ENCODE measurements at regions not wholly inside any gene's neighbourhood (a gene's known extent, or its start where the extent isn't known, plus 50 kb on each side); places are given as distances from the start of the nearest gene placed in this dataset.

DNA sequence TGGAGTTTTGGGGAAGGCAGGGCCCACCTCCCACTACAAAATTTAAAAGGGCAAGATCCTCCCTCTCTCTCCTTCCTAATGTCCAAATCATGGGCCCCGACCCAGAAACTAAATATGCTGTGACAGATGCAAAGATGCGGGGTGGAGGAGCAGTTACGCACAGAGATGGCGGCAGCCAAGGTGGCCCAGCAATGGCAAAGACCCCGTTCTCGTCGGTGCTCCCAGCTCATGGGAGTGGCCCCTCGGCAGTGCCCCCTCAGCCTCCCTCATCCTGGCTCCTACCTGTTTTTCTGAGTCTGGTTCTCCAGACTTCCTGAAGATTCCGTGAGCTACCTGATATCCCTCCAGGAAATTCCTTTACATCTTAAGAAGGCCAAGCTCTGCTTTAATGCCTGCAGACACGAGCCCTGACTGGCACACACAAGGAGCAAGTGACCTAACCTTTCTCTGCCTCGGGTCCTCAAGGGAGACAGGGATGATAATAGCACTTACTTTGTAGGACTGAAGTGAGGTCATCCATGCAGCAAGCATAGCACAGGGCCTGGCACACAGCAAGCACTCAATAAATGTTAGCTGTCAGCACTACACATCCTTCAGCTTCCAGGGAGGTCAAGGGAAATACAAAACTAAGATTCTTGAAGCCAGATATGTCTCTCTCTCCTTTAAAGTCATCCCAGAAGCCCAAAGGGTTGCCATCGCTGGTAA, 103.5 kb downstream of the LSM3 start:
- H3K18ac ChIP-seq (ENCODE audit: low read depth in 1 of 2, low read length in 2 of 2) = no peak overlapping the region
- H3K23ac ChIP-seq (ENCODE audit: low read length in 2 of 2) = no peak overlapping the region
- H2BK120ac ChIP-seq (ENCODE audit: low read depth, low read length) = no peak overlapping the region
- H3K27me3 ChIP-seq (ENCODE audit: control insufficient read depth in 1 of 2, insufficient read depth in 1 of 2, low read length in 2 of 2) = peaks cover 0 to 74% of the 10 kb centered on the region in 2 experiments
- no peak overlapping the region for H3K9ac ChIP-seq (ENCODE audit: low read length)
- H4K91ac ChIP-seq (ENCODE audit: low read length) = no peak overlapping the region
- no peak overlapping the region for H3K4me3 ChIP-seq (ENCODE audit: insufficient read depth in 1 of 2, low read depth in 1 of 2, low read length in 2 of 2)
- 91% methylated on average over 12 of the region's 12 CpGs for WGBS
- no peak overlapping the region for H3K4ac ChIP-seq (ENCODE audit: low read depth in 1 of 2, low read length in 2 of 2)
- DNase-seq = no peak
- H3K4me2 ChIP-seq (ENCODE audit: low read length, poor library complexity, severe bottlenecking) = no peak overlapping the region
- no peaks in the 10 kb centered on the region for H3K9me3 ChIP-seq (ENCODE audit: control insufficient read depth, low read length)
- H2BK15ac ChIP-seq (ENCODE audit: low read depth, poor library complexity, severe bottlenecking) = no peak overlapping the region
- H3K4me1 ChIP-seq (ENCODE audit: control insufficient read depth, insufficient read depth, low read depth, low read length) = peaks cover 26% of the 10 kb centered on the region
- H3K79me1 ChIP-seq (replicated peaks; ENCODE audit: low read length, poor library complexity, severe bottlenecking) = no peaks in the 10 kb centered on the region
- H3K36me3 ChIP-seq (ENCODE audit: control insufficient read depth in 1 of 2, insufficient read depth in 2 of 2, low read depth in 1 of 2, low read length in 2 of 2) = no peaks in the 10 kb centered on the region
- no peak overlapping the region for H2AK5ac ChIP-seq (ENCODE audit: low read length, severe bottlenecking)
- no peak overlapping the region for H2BK5ac ChIP-seq (ENCODE audit: low read depth, low read length, poor library complexity, severe bottlenecking)
- H4K8ac ChIP-seq (ENCODE audit: low read length) = no peak overlapping the region
- no peak overlapping the region for H3K27ac ChIP-seq (ENCODE audit: low read length, poor library complexity, severe bottlenecking)
- no peak overlapping the region for H3K14ac ChIP-seq (ENCODE audit: low read length in 2 of 2)
- no peak overlapping the region for H2AFZ ChIP-seq (ENCODE audit: low read depth, low read length)
- H2BK12ac ChIP-seq (ENCODE audit: low read length in 2 of 2) = no peak overlapping the region

DNA sequence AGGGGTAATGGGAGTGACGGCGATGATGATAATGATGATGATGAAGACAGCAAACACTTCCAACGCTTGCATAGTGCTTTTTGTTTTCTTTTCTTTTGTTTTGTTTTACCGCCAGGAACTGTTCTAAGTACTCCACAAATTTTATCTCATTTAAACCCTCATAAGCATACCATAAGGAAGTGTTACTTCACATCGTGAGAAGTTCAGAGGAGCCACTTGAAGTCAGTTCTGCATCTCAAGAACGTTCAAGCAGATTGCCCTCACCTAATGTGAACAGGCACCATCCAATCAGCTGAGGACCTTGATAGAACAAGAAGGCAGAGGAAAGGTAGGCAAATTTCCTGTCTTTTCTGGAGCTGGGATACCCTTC, 104.1 kb downstream of the LSM3 start:
- Histone ChIP-seq H4K91ac (ENCODE audit: low read length) (no peak overlapping the region), H3K23ac (ENCODE audit: low read length in 2 of 2) (no peak overlapping the region), H2BK12ac (ENCODE audit: low read length in 2 of 2) (no peak overlapping the region), H2BK15ac (ENCODE audit: low read depth, poor library complexity, severe bottlenecking) (no peak overlapping the region), H3K36me3 (ENCODE audit: control insufficient read depth in 1 of 2, insufficient read depth in 2 of 2, low read depth in 1 of 2, low read length in 2 of 2) (no peaks in the 10 kb centered on the region), H3K79me1 (replicated peaks; ENCODE audit: low read length, poor library complexity, severe bottlenecking) (no peaks in the 10 kb centered on the region), H2AFZ (ENCODE audit: low read depth, low read length) (no peak overlapping the region), H2BK5ac (ENCODE audit: low read depth, low read length, poor library complexity, severe bottlenecking) (no peak overlapping the region), H3K9me3 (ENCODE audit: control insufficient read depth, low read length) (no peaks in the 10 kb centered on the region), H3K4me3 (ENCODE audit: insufficient read depth in 1 of 2, low read depth in 1 of 2, low read length in 2 of 2) (no peak overlapping the region), H2BK120ac (ENCODE audit: low read depth, low read length) (no peak overlapping the region), H3K18ac (ENCODE audit: low read depth in 1 of 2, low read length in 2 of 2) (no peak overlapping the region), H3K9ac (ENCODE audit: low read length) (no peak overlapping the region), H3K4me1 (ENCODE audit: control insufficient read depth, insufficient read depth, low read depth, low read length) (peaks cover 26% of the 10 kb centered on the region), H3K27me3 (ENCODE audit: control insufficient read depth in 1 of 2, insufficient read depth in 1 of 2, low read length in 2 of 2) (peaks cover 0 to 71% of the 10 kb centered on the region in 2 experiments), H3K14ac (ENCODE audit: low read length in 2 of 2) (no peak overlapping the region), H3K27ac (ENCODE audit: low read length, poor library complexity, severe bottlenecking) (no peak overlapping the region), H3K4me2 (ENCODE audit: low read length, poor library complexity, severe bottlenecking) (no peak overlapping the region), H4K8ac (ENCODE audit: low read length) (no peak overlapping the region), H3K4ac (ENCODE audit: low read depth in 1 of 2, low read length in 2 of 2) (no peak overlapping the region), H2AK5ac (ENCODE audit: low read length, severe bottlenecking) (no peak overlapping the region)
- no peak for DNase-seq
- WGBS = 90% methylated on average over 6 of the region's 6 CpGs

DNA sequence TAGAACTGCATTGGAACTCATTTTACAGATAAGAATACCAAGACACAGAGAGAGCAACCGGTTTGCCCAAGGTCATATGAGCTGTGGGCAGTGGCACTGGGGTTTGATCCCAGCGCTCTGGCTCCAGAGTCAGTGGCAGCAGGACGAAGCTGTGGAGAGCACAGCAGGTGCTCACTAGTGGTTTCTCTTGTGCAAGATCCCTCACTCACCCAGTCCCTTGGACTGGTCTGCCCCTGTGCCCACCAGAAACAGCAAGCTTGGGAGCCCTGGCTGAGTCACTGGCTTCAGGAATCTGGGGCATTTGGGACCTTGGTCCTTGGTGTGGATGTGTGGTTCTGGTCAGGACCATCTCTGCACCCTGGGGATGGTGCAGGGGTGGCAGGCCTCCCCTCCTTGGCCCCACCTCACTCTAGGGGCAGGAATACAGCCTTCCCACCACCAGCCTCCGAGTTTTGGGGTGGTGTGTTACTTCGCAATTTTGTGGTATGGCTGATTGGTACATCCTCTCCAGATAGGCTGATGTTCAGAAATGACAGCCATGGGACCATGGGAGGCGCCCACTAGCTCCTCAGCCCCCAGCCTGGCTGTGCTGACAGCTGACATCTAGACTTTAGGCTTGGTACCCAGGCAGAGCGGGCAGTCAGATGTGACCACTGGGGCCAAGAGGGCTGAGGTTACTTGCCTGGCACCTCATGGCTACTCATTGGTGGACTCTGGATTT, 104.6 kb downstream of the LSM3 start:
- H3K9ac ChIP-seq (ENCODE audit: low read length) = no peak overlapping the region
- 91% methylated on average over 7 of the region's 7 CpGs for WGBS
- no peak overlapping the region for H2BK12ac ChIP-seq (ENCODE audit: low read length in 2 of 2)

DNA sequence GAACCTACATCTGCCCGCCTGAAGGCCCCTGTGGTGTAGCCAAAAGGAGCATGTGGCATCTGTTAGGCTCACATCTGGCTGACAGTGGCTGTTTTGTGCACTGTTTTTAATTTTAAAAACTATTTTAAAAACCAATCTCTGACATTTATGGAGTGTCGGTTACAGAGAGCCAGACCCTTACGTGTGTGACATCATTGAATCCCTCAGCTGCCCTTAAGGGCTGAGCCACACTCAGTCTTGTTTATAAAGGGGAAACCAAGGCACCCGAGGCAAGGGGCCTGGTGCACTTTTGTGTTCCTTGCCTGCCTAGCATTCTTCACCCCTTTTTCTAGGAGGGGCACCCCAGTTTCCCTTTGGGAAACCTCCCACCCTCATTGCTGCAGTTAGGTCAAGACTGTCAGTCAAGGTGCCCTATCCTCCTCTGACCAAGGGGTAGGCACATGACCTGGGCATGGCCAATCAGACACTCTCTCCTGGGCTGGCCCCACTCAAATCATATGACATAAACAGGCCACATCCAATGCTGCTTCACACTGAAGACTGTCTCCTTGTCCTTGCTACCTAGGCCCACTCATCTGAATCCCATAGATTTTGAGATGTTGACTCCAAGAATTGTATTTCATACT, 105.3 kb downstream of the LSM3 start:
- Histone ChIP-seq H2AFZ (ENCODE audit: low read depth, low read length) (no peak overlapping the region), H2BK120ac (ENCODE audit: low read depth, low read length) (no peak overlapping the region), H2BK12ac (ENCODE audit: low read length in 2 of 2) (no peak overlapping the region), H3K27me3 (ENCODE audit: control insufficient read depth in 1 of 2, insufficient read depth in 1 of 2, low read length in 2 of 2) (peaks cover 0 to 68% of the 10 kb centered on the region in 2 experiments), H3K9ac (ENCODE audit: low read length) (no peak overlapping the region), H3K4me1 (ENCODE audit: control insufficient read depth, insufficient read depth, low read depth, low read length) (peaks cover 22% of the 10 kb centered on the region), H3K27ac (ENCODE audit: low read length, poor library complexity, severe bottlenecking) (no peak overlapping the region), H3K14ac (ENCODE audit: low read length in 2 of 2) (no peak overlapping the region), H2AK5ac (ENCODE audit: low read length, severe bottlenecking) (peak overlapping the region; percentile 38), H2BK5ac (ENCODE audit: low read depth, low read length, poor library complexity, severe bottlenecking) (no peak overlapping the region), H4K91ac (ENCODE audit: low read length) (no peak overlapping the region), H3K36me3 (ENCODE audit: control insufficient read depth in 1 of 2, insufficient read depth in 2 of 2, low read depth in 1 of 2, low read length in 2 of 2) (no peaks in the 10 kb centered on the region), H2BK15ac (ENCODE audit: low read depth, poor library complexity, severe bottlenecking) (no peak overlapping the region), H3K9me3 (ENCODE audit: control insufficient read depth, low read length) (no peaks in the 10 kb centered on the region), H3K4me2 (ENCODE audit: low read length, poor library complexity, severe bottlenecking) (no peak overlapping the region), H3K4ac (ENCODE audit: low read depth in 1 of 2, low read length in 2 of 2) (no peak overlapping the region), H3K23ac (ENCODE audit: low read length in 2 of 2) (no peak overlapping the region), H3K4me3 (ENCODE audit: insufficient read depth in 1 of 2, low read depth in 1 of 2, low read length in 2 of 2) (no peak overlapping the region), H4K8ac (ENCODE audit: low read length) (no peak overlapping the region), H3K18ac (ENCODE audit: low read depth in 1 of 2, low read length in 2 of 2) (no peak overlapping the region), H3K79me1 (replicated peaks; ENCODE audit: low read length, poor library complexity, severe bottlenecking) (no peaks in the 10 kb centered on the region)
- no peak for DNase-seq
- 83% methylated on average over 3 of the region's 4 CpGs for WGBS

More for the DNA sequence above, 104.6 kb downstream of the LSM3 start:
- Histone ChIP-seq H3K4me3 (ENCODE audit: insufficient read depth in 1 of 2, low read depth in 1 of 2, low read length in 2 of 2) (no peak overlapping the region), H3K79me1 (replicated peaks; ENCODE audit: low read length, poor library complexity, severe bottlenecking) (no peaks in the 10 kb centered on the region), H2BK5ac (ENCODE audit: low read depth, low read length, poor library complexity, severe bottlenecking) (no peak overlapping the region), H3K14ac (ENCODE audit: low read length in 2 of 2) (no peak overlapping the region), H2BK15ac (ENCODE audit: low read depth, poor library complexity, severe bottlenecking) (no peak overlapping the region), H2BK120ac (ENCODE audit: low read depth, low read length) (no peak overlapping the region), H3K27me3 (ENCODE audit: control insufficient read depth in 1 of 2, insufficient read depth in 1 of 2, low read length in 2 of 2) (peaks cover 0 to 72% of the 10 kb centered on the region in 2 experiments), H3K4me2 (ENCODE audit: low read length, poor library complexity, severe bottlenecking) (no peak overlapping the region), H3K18ac (ENCODE audit: low read depth in 1 of 2, low read length in 2 of 2) (no peak overlapping the region), H4K8ac (ENCODE audit: low read length) (peak overlapping the region; percentile 12), H3K23ac (ENCODE audit: low read length in 2 of 2) (no peak overlapping the region), H3K9me3 (ENCODE audit: control insufficient read depth, low read length) (no peaks in the 10 kb centered on the region), H2AFZ (ENCODE audit: low read depth, low read length) (no peak overlapping the region), H2AK5ac (ENCODE audit: low read length, severe bottlenecking) (no peak overlapping the region), H3K36me3 (ENCODE audit: control insufficient read depth in 1 of 2, insufficient read depth in 2 of 2, low read depth in 1 of 2, low read length in 2 of 2) (no peaks in the 10 kb centered on the region), H3K27ac (ENCODE audit: low read length, poor library complexity, severe bottlenecking) (no peak overlapping the region), H3K4me1 (ENCODE audit: control insufficient read depth, insufficient read depth, low read depth, low read length) (peaks cover 26% of the 10 kb centered on the region), H4K91ac (ENCODE audit: low read length) (no peak overlapping the region), H3K4ac (ENCODE audit: low read depth in 1 of 2, low read length in 2 of 2) (no peak overlapping the region)
- DNase-seq = no peak

Measured in mesenchymal stem cell (in vitro differentiated cells and primary cell).